GM18909 (cell line): ENCODE measurements at regions not wholly inside any gene's neighbourhood (a gene's known extent, or its start where the extent isn't known, plus 50 kb on each side); places are given as distances from the start of the nearest gene placed in this dataset.
"Not testable (repeated sequence)": the region's sequence is repeated elsewhere in the genome, so short reads cannot be mapped to it uniquely, and the experiment has no call there.

ENCODE experiments used
- ATAC-seq: cut with Tn5 transposase; IDR thresholded peaks from one replicate; pipeline ENCODE4 v1.9.1; 2021; ENCODE audit warnings: mild to moderate bottlenecking; ENCODE audit not compliant: unreplicated experiment, poor library complexity

GRCh38 chr4:154039435-154040343, 250.8 kb upstream of the SFRP2 start:
- no peak for ATAC-seq

GRCh38 chr4:154036856-154037255, 248.0 kb upstream of the SFRP2 start:
- no peak for ATAC-seq

GRCh38 chr4:154035341-154035740, 246.5 kb upstream of the SFRP2 start:
- no peak for ATAC-seq

- no peak for ATAC-seq
Measured at GRCh38 chr4:154033921-154034320, 245.0 kb upstream of the SFRP2 start.

- no peak for ATAC-seq
Measured at GRCh38 chr4:154032914-154033313, 244.0 kb upstream of the SFRP2 start.

GRCh38 chr4:154030746-154031145, 241.9 kb upstream of the SFRP2 start:
- ATAC-seq, result no peak

- no peak for ATAC-seq
Measured at GRCh38 chr4:154030152-154030551, 241.3 kb upstream of the SFRP2 start.

- ATAC-seq, result no peak
Measured at GRCh38 chr4:154029171-154029570, 240.3 kb upstream of the SFRP2 start.

- no peak for ATAC-seq
Measured at GRCh38 chr4:154025110-154025509, 236.2 kb upstream of the SFRP2 start.

GRCh38 chr4:154024097-154024694, 235.3 kb upstream of the SFRP2 start:
- no peak for ATAC-seq

- ATAC-seq, result not testable (repeated sequence)
Measured at GRCh38 chr4:154023671-154024070, 234.8 kb upstream of the SFRP2 start.

- no peak for ATAC-seq
Measured at GRCh38 chr4:154019811-154020210, 230.9 kb upstream of the SFRP2 start.

GRCh38 chr4:154018659-154019058, 229.8 kb upstream of the SFRP2 start:
- ATAC-seq, result no peak

GRCh38 chr4:154015578-154015977, 226.7 kb upstream of the SFRP2 start:
- no peak for ATAC-seq

GRCh38 chr4:154014407-154015321, 225.8 kb upstream of the SFRP2 start:
- no peak for ATAC-seq

- no peak for ATAC-seq
Measured at GRCh38 chr4:154013576-154013975, 224.7 kb upstream of the SFRP2 start.

GRCh38 chr4:154010371-154010770, 221.5 kb upstream of the SFRP2 start:
- no peak for ATAC-seq

- no peak for ATAC-seq
Measured at GRCh38 chr4:154009788-154010187, 220.9 kb upstream of the SFRP2 start.

- ATAC-seq, result no peak
Measured at GRCh38 chr4:154009191-154009590, 220.3 kb upstream of the SFRP2 start.

- ATAC-seq, result no peak
Measured at GRCh38 chr4:154005171-154005520, 216.3 kb upstream of the SFRP2 start.
